ENCODE measurements at regions not wholly inside any gene's neighbourhood (a gene's known extent, or its start where the extent isn't known, plus 50 kb on each side); places are given as distances from the start of the nearest gene placed in this dataset.
A peak's percentile ranks its signal among the peaks of the same experiment; 100 is the strongest.

DNA sequence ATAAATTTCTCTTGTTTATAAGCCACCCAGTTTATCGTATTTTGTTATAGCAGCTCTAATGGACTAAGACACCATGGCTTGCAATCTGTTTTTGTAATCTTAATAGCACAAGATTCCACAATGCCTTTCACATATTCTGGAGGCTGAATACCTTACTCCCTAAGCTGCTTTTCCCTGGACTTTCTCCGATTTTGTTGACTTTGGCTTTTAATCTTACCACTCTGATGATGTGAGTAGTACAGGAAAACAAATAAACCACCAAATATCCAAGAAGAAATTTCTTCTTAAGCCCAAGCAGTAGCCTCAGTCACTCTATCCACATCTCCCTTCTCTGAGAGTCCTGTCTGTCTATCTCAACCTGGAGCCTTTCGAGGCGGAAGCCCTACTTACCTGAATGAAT, 838.6 kb downstream of the LTN1 start:
- no peak for TF ChIP-seq ZFX (IDR thresholded peaks at IDR 0.05)
- TF ChIP-seq, protein P1, sequence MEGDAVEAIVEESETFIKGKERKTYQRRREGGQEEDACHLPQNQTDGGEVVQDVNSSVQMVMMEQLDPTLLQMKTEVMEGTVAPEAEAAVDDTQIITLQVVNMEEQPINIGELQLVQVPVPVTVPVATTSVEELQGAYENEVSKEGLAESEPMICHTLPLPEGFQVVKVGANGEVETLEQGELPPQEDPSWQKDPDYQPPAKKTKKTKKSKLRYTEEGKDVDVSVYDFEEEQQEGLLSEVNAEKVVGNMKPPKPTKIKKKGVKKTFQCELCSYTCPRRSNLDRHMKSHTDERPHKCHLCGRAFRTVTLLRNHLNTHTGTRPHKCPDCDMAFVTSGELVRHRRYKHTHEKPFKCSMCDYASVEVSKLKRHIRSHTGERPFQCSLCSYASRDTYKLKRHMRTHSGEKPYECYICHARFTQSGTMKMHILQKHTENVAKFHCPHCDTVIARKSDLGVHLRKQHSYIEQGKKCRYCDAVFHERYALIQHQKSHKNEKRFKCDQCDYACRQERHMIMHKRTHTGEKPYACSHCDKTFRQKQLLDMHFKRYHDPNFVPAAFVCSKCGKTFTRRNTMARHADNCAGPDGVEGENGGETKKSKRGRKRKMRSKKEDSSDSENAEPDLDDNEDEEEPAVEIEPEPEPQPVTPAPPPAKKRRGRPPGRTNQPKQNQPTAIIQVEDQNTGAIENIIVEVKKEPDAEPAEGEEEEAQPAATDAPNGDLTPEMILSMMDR (conservative IDR thresholded peaks at IDR 0.05): no peak
- no peak overlapping the region for H3K27ac ChIP-seq

DNA sequence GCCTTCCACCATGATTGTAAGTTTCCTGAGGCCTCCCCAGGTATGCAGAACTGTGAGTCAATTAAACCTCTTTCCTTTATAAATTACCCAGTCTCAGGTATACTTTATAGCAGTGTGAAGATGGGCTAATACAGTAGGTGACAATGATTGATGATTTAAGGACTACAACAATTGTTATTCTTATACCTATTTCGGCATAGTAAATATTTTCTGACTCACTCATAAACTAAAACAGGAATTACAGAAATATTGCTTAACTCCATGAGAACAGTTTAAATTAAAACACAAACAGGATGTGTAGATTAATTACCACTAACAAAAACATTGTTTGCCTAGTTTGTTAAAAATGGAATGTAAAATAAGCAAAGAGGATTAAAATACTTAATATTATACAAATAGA, 839.9 kb downstream of the LTN1 start:
- TF ChIP-seq, protein P1 (conservative IDR thresholded peaks at IDR 0.05): no peak
- TF ChIP-seq ZFX (IDR thresholded peaks at IDR 0.05): no peak
- H3K27ac ChIP-seq: no peak overlapping the region

DNA sequence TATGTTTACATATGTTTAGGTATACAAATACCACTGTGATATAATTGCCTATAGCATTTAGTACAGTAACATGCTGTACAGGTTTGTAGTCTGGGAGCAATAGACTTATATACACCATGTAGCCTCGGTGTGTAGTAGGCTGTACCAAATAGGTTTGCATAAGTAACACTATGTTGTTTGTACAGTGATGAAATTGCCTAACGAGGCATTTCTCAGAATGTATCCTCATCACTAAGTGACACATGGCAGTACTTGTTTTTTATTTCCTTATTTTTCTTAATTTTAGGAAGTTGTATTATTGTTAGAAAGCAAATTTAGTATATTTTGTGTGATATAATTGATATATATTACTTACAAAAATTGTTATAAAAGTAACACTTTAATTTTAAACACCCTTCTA, 840.9 kb downstream of the LTN1 start:
- TF ChIP-seq, protein P1 (conservative IDR thresholded peaks at IDR 0.05): no peak
- no peak for TF ChIP-seq ZFX (IDR thresholded peaks at IDR 0.05)
- no peak overlapping the region for H3K27ac ChIP-seq

DNA sequence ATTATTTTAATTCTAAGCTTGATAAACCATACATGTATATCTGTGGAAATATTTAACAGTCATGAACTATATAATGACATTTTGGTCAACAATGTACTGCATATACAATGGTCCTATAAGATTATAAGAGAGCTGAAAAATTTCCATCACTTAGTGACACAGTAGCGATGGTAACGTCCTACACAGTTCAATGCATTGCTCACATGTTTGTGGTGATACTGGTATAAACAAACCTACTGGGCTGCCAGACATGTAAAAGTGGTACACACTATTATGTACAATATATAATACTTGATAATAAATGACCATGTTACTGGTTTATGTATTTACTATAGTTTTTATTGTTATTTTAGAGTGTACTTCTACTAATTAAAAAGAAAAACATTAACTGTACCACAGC, 841.9 kb downstream of the LTN1 start:
- no peak overlapping the region for H3K27ac ChIP-seq
- no peak for TF ChIP-seq ZFX (IDR thresholded peaks at IDR 0.05)
- TF ChIP-seq, protein P1 (conservative IDR thresholded peaks at IDR 0.05): no peak

DNA sequence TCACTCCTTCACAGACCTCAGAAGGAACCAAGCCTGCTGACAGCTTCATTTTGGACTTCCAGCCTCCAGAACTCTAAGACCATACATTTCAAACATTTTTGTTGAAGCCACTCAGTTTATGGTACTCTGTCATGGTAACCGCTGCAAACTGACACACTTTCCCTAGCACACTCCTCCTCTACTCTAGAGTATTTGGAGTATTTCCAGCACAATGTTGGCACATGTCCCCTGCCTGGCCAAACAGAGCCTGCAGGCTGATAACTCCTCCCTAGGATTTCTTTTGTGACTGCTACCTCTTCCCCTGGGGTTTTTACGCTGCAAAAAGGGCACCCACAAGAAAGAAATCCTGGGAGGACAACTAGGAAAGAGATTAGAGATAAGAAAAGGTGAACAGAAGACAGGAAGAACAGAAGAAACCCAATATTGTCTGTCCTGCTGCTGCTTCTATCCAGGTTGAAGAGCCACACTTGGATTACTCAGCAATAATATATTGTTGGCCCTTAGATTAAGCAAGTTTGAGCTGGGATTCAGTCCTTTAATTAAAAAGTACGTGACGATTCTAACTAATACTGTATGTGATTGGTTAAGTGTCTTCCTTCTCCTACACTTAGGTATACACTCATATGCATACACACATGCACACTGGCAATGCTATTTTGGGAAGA, 844.1 kb downstream of the LTN1 start:
- H3K27ac ChIP-seq: peak overlapping the region; percentile 26; the same call in 1 of the 2 replicates
- TF ChIP-seq, protein P1 (conservative IDR thresholded peaks at IDR 0.05): no peak
- TF ChIP-seq ZFX (IDR thresholded peaks at IDR 0.05): no peak

DNA sequence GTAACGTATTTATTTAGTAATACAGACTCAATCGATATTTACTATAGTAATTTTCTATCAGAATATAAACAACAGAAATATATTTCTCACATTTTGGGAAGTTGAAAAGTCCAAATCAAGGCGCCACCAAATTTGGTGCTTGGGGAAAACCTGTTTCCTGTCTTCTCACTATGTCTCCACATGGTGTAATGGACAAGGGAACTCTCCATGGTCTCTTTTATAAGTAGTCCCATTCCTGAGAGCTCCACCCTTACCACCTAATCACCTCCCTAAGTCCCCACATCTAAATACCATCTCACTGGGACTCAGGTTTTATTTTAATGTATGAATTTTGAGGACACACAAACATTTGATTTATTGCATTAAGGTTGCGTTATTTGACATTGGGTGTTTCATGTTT, 848.0 kb downstream of the LTN1 start:
- no peak overlapping the region for H3K27ac ChIP-seq
- no peak for TF ChIP-seq ZFX (IDR thresholded peaks at IDR 0.05)
- TF ChIP-seq, protein P1 (conservative IDR thresholded peaks at IDR 0.05): no peak

DNA sequence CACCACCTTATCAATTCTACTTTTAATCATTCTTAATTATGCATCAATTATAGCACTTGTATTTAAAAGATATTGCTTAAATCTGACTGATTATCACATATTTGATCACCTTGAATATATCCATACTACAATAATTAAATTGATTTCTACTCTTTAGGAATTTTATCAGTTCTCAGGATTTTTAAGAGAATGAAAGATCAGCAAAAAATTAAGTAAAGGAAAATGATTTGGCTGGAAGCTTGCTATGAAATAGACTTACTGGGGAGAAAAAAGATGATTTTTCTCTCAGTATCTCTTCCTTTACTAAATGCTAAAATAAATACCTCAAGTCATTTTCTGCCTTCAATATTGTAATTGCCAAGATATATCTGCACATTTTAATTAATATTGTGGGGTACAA, 848.6 kb downstream of the LTN1 start:
- H3K27ac ChIP-seq: no peak overlapping the region
- no peak for TF ChIP-seq ZFX (IDR thresholded peaks at IDR 0.05)
- TF ChIP-seq, protein P1 (conservative IDR thresholded peaks at IDR 0.05): no peak
